ENCODE measurements at regions not wholly inside any gene's neighbourhood (a gene's known extent, or its start where the extent isn't known, plus 50 kb on each side); places are given as distances from the start of the nearest gene placed in this dataset.

DNA sequence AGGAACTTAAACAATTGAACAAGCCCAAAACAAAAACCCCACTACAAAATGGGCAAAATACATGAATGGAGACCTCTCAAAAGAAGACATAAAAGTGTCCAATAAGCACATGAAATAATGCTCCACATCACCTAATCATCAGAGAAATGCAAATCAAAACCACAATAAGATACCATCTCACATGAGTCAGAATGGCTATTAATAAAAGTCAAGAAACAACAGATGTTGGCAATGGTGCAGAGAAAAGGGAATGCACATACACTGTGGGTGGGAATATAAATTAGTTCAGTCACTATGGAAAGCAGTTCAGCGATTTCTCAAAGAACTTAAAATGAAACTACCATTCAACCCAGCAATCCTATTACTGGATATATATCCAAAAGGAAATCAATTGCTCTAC, 337.4 kb upstream of the GRIA1 start:
- TF ChIP-seq, protein P1, sequence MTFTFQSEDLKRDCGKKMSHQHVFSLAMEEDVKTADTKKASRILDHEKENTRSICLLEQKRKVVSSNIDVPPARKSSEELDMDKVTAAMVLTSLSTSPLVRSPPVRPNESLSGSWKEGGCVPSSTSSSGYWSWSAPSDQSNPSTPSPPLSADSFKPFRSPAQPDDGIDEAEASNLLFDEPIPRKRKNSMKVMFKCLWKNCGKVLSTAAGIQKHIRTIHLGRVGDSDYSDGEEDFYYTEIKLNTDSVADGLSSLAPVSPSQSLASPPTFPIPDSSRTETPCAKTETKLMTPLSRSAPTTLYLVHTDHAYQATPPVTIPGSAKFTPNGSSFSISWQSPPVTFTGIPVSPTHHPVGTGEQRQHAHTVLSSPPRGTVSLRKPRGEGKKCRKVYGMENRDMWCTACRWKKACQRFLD (tag by site-specific recombination; IDR thresholded peaks at IDR 0.05) = no peak
- TF ChIP-seq, protein P2, sequence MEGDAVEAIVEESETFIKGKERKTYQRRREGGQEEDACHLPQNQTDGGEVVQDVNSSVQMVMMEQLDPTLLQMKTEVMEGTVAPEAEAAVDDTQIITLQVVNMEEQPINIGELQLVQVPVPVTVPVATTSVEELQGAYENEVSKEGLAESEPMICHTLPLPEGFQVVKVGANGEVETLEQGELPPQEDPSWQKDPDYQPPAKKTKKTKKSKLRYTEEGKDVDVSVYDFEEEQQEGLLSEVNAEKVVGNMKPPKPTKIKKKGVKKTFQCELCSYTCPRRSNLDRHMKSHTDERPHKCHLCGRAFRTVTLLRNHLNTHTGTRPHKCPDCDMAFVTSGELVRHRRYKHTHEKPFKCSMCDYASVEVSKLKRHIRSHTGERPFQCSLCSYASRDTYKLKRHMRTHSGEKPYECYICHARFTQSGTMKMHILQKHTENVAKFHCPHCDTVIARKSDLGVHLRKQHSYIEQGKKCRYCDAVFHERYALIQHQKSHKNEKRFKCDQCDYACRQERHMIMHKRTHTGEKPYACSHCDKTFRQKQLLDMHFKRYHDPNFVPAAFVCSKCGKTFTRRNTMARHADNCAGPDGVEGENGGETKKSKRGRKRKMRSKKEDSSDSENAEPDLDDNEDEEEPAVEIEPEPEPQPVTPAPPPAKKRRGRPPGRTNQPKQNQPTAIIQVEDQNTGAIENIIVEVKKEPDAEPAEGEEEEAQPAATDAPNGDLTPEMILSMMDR (tag by site-specific recombination; IDR thresholded peaks at IDR 0.05) = no peak
- TF ChIP-seq ZNF114 (tag by site-specific recombination; IDR thresholded peaks at IDR 0.05) (no peak), ZBTB21 (tag by site-specific recombination; IDR thresholded peaks at IDR 0.05) (no peak), ZNF121 (tag by site-specific recombination; IDR thresholded peaks at IDR 0.05) (no peak), ZNF155 (tag by site-specific recombination; IDR thresholded peaks at IDR 0.05) (no peak), ZNF585B (tag by site-specific recombination; IDR thresholded peaks at IDR 0.05) (no peak), ZNF629 (tag by site-specific recombination; IDR thresholded peaks at IDR 0.05) (no peak), ZFP3 (tag by site-specific recombination; IDR thresholded peaks at IDR 0.05; ENCODE audit: low read depth) (no peak), KLF10 (tag by site-specific recombination; IDR thresholded peaks at IDR 0.05) (no peak), ZFHX2 (tag by site-specific recombination; conservative IDR thresholded peaks at IDR 0.05) (no peak)
- TF ChIP-seq, protein P3, sequence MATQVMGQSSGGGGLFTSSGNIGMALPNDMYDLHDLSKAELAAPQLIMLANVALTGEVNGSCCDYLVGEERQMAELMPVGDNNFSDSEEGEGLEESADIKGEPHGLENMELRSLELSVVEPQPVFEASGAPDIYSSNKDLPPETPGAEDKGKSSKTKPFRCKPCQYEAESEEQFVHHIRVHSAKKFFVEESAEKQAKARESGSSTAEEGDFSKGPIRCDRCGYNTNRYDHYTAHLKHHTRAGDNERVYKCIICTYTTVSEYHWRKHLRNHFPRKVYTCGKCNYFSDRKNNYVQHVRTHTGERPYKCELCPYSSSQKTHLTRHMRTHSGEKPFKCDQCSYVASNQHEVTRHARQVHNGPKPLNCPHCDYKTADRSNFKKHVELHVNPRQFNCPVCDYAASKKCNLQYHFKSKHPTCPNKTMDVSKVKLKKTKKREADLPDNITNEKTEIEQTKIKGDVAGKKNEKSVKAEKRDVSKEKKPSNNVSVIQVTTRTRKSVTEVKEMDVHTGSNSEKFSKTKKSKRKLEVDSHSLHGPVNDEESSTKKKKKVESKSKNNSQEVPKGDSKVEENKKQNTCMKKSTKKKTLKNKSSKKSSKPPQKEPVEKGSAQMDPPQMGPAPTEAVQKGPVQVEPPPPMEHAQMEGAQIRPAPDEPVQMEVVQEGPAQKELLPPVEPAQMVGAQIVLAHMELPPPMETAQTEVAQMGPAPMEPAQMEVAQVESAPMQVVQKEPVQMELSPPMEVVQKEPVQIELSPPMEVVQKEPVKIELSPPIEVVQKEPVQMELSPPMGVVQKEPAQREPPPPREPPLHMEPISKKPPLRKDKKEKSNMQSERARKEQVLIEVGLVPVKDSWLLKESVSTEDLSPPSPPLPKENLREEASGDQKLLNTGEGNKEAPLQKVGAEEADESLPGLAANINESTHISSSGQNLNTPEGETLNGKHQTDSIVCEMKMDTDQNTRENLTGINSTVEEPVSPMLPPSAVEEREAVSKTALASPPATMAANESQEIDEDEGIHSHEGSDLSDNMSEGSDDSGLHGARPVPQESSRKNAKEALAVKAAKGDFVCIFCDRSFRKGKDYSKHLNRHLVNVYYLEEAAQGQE (tag by site-specific recombination; IDR thresholded peaks at IDR 0.05) = no peak
